Kidney (tissue), 13 donors: ENCODE measurements at regions not wholly inside any gene's neighbourhood (a gene's known extent, or its start where the extent isn't known, plus 50 kb on each side); places are given as distances from the start of the nearest gene placed in this dataset.
A peak's percentile ranks its signal among the peaks of the same experiment; 100 is the strongest.

ENCODE experiments used
- DNase-seq, 5 donors: peaks; one replicate each; pipeline ENCODE4 v3.0.0-alpha.2; 2013 to 2020
- FAIRE-seq: peaks from 2 replicates; lab custom pipeline; 2012; peaks lifted over from hg19 to GRCh38; lab: Jason Lieb, UNC
- H3K27ac ChIP-seq, 2 donors: one replicate each; pipeline ENCODE4 v1.7.0; 2013; ENCODE audit warnings: low read depth in 2 of 2, low read length in 2 of 2, inconsistent platforms in 1 of 2
- H3K27me3 ChIP-seq: one replicate; pipeline ENCODE4 v1.7.1; 2013; ENCODE audit warnings: low read length, inconsistent platforms; ENCODE audit not compliant: control insufficient read depth, insufficient read depth
- H3K36me3 ChIP-seq, 3 donors: one replicate each; pipeline versions ENCODE4 v1.7.0 to v1.7.1; 2013; ENCODE audit warnings: low read length in 3 of 3, control low read depth in 1 of 3, inconsistent platforms in 1 of 3; ENCODE audit not compliant: insufficient read depth in 3 of 3, control insufficient read depth in 2 of 3
- H3K4me1 ChIP-seq, 3 donors: one replicate each; pipeline versions ENCODE4 v1.7.0 to v1.7.1; 2013; ENCODE audit warnings: low read length in 3 of 3, inconsistent platforms in 1 of 3, low read depth in 1 of 3; ENCODE audit not compliant: control insufficient read depth in 2 of 3, insufficient read depth in 2 of 3
- H3K4me3 ChIP-seq, 3 donors: one replicate each; pipeline versions ENCODE4 v1.7.0 to v1.8.1; 2013; ENCODE audit warnings: low read length in 3 of 3, control low read depth in 1 of 3, inconsistent platforms in 1 of 3
- H3K9ac ChIP-seq, 3 donors: one replicate each; pipeline versions ENCODE4 v1.7.0 to v1.7.1; 2013; ENCODE audit warnings: low read length in 3 of 3, control low read depth in 1 of 3, inconsistent platforms in 1 of 3
- H3K9me3 ChIP-seq, 3 donors: one replicate each; pipeline versions ENCODE4 v1.7.0 to v1.7.1; 2013; ENCODE audit warnings: low read length in 3 of 3, control low read depth in 1 of 3, inconsistent platforms in 1 of 3; ENCODE audit not compliant: control insufficient read depth in 2 of 3, insufficient read depth in 1 of 3
- intact Hi-C: fragments of 100-400 bp; cut with DNase I; formaldehyde crosslinking; loops from one replicate; pipeline ENCODE4 v1.11.1; 2022
- TF ChIP-seq, protein P1 (sequence below): IDR thresholded peaks from 3 replicates; pipeline ENCODE4 v1.5.1; 2012; ENCODE audit warnings: mild to moderate bottlenecking, moderate library complexity, borderline replicate concordance; ENCODE audit not compliant: insufficient read depth; ENCODE audit errors: extremely low read depth
- donor health status: control.
- donor health status: control.
- donor health status: control.
- donor health status: control.
- donor health status: control.
- donor health status: DM: yes; HTN: yes; CAD: no.
- donor health status: Normal renal cell carcinoma (clear cell type).

DNA sequence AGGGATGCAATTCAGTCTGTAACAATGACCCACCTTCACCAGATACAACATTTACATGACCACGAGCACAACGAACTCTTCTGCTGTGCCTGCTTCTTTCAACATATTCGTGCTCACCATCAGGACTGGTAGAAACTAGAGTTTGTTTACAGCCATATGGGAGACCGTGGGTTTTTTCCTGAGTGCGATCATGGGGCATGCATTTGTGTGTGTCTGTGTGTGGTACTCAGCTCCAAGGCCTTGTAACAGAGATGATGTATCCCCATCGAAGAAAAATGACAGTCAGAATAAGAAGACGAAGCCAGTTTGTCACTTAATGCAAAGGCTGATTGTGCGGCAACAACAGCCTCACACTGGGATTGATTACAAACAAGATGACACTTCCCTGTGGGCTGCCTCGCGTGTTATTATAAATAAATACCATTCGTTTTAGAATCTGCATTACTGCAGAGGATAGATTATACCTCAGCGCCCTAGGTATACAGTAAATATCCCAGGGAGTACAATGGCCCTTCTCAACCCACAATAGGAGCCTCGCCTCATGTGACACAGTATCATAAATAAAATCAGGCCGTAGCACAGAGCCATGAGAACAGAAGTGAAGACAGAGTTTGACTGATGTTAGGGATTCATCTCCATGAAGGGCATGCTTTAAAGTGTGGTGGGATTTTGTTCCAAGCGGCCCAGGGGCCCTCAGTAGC lies 97.3 kb upstream of the NOCT start:
- Histone ChIP-seq H3K9me3 (no peaks in the 10 kb centered on the region), H3K4me3 (no peak overlapping the region), H3K4me1 (no peaks in the 10 kb centered on the region), H3K27ac (no peak overlapping the region), H3K36me3 (no peaks in the 10 kb centered on the region), H3K9ac (no peak overlapping the region), H3K27me3 (no peaks in the 10 kb centered on the region)
- FAIRE-seq (no peak), DNase-seq (no peak)
- intact Hi-C loops: no loop called here
- TF ChIP-seq, protein P1, sequence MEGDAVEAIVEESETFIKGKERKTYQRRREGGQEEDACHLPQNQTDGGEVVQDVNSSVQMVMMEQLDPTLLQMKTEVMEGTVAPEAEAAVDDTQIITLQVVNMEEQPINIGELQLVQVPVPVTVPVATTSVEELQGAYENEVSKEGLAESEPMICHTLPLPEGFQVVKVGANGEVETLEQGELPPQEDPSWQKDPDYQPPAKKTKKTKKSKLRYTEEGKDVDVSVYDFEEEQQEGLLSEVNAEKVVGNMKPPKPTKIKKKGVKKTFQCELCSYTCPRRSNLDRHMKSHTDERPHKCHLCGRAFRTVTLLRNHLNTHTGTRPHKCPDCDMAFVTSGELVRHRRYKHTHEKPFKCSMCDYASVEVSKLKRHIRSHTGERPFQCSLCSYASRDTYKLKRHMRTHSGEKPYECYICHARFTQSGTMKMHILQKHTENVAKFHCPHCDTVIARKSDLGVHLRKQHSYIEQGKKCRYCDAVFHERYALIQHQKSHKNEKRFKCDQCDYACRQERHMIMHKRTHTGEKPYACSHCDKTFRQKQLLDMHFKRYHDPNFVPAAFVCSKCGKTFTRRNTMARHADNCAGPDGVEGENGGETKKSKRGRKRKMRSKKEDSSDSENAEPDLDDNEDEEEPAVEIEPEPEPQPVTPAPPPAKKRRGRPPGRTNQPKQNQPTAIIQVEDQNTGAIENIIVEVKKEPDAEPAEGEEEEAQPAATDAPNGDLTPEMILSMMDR: no peak

DNA sequence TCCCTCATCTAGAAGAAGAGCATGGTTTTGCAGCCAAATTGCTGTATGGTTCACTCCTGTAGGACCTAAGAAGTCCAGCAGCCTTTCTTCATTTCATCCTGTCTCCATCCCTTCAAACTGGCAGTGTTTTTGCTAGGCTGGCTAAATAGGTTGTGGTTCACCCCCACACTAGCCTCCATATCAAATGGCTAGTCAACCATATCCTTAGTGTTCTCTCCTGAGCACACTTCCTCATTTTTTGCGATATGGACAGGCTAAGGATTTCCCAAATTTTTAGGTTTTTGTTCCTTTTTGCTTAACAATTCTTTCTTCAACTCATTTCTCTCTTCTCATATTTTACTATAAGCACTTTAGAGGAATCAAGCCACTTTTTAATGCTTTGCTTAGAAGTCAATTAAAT lies 98.8 kb upstream of the NOCT start:
- Histone ChIP-seq H3K27ac (no peak overlapping the region), H3K36me3 (no peaks in the 10 kb centered on the region), H3K9ac (no peak overlapping the region), H3K27me3 (no peaks in the 10 kb centered on the region), H3K4me1 (peaks cover 0 to 2% (median 0%) of the 10 kb centered on the region in 3 donors), H3K4me3 (no peak overlapping the region), H3K9me3 (no peaks in the 10 kb centered on the region)
- intact Hi-C loops: no loop called here
- FAIRE-seq: no peak
- peak in 2 of 5 donors; percentile 25 for DNase-seq
- TF ChIP-seq, protein P1: no peak

DNA sequence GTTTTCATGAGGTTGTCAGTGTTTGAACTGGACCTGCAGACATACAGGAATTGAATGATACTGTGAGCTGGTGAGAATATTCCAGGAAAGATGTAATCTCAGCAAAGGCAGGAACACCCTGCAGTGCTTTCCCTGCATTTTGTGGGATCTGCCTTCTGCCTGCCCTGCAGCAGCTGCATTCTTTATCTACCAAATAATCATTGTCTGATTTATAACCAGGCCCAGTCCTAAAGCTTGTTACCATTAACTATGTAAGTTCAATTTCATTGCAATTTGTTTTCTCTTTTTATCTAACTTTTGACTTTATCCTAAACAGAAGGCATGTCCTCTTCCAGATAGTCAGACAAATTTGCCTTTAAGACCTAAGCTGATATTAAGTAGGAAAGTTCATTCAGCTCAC lies 99.8 kb upstream of the NOCT start:
- DNase-seq (peak in 2 of 5 donors; percentile 11 to 31), FAIRE-seq (no peak)
- Histone ChIP-seq H3K4me3 (no peak overlapping the region), H3K36me3 (no peaks in the 10 kb centered on the region), H3K4me1 (peaks cover 0 to 10% (median 0%) of the 10 kb centered on the region in 3 donors), H3K27ac (no peak overlapping the region), H3K9ac (no peak overlapping the region), H3K9me3 (no peaks in the 10 kb centered on the region), H3K27me3 (no peaks in the 10 kb centered on the region)
- TF ChIP-seq, protein P1: no peak
- intact Hi-C loops: no loop called here
